ENCODE measurements at regions not wholly inside any gene's neighbourhood (a gene's known extent, or its start where the extent isn't known, plus 50 kb on each side); places are given as distances from the start of the nearest gene placed in this dataset.

DNA sequence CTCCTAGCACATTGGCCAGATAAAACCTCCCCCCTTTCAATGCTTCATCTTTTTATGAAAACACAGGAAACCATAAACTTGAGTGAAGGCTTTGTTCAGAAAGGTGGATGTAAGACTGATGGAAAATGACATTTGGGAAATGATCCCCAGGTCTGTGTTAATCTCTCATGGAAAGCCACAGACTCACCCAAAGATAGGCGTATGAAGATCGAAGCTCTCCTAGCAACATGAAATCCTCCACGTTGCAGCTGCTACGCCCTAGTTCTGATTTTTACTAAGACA is 63.4 kb upstream of the PTGR2 start:
- TF ChIP-seq, protein P1, sequence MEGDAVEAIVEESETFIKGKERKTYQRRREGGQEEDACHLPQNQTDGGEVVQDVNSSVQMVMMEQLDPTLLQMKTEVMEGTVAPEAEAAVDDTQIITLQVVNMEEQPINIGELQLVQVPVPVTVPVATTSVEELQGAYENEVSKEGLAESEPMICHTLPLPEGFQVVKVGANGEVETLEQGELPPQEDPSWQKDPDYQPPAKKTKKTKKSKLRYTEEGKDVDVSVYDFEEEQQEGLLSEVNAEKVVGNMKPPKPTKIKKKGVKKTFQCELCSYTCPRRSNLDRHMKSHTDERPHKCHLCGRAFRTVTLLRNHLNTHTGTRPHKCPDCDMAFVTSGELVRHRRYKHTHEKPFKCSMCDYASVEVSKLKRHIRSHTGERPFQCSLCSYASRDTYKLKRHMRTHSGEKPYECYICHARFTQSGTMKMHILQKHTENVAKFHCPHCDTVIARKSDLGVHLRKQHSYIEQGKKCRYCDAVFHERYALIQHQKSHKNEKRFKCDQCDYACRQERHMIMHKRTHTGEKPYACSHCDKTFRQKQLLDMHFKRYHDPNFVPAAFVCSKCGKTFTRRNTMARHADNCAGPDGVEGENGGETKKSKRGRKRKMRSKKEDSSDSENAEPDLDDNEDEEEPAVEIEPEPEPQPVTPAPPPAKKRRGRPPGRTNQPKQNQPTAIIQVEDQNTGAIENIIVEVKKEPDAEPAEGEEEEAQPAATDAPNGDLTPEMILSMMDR (IDR thresholded peaks at IDR 0.05), result no peak
- no peak for DNase-seq
- Mint-ChIP-seq H3K4me1 (ENCODE audit: low read depth) (peaks cover 67% of the 10 kb centered on the region), H3K9me3 (no peaks in the 10 kb centered on the region), H3K4me3 (peak overlapping the region; percentile 95), H3K27ac (peak overlapping the region; percentile 100), H3K27me3 (ENCODE audit: insufficient read depth) (peaks cover 7% of the 10 kb centered on the region), H3K36me3 (ENCODE audit: low read depth) (peaks cover under 1% of the 10 kb centered on the region)

DNA sequence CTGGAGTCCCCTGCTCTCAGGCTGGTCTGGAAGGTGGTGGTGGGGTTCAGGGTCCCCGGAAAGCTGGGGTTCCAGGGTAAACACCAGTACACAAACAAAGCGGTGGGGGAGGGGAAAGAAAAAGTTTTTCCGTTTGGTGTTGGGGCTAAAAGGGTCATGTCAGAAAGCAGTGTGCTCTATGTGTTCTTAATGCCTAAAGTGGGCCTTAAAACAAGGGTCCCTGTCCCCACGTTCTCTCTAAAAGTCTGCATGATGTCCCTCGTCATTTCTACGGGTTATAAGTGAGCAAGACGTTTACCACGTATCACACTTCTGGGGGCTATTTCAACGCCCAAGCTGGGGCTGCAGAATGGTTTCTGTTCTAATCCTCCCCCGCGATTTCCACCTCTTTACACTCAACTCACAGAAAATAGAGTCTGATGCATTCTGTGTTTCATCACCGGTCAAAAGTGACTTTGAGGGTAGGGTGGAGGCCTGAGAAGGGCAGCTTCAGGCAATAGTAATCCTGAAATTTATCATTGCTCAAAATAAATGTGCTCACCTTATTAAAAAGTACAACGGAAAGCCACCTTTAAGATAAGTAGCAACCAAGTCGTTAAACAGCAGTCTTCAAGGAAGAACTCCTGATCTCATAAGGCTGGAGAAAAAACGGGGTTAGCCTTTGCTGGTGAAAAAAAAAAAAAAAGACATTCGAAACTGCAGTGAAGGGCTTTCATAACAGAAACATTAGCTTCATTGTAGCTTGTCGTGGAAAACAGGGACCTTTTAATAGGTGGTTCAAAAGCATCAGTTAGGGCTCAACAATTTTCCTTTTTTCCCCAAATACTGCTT is 63.9 kb upstream of the PTGR2 start:
- TF ChIP-seq, protein P1 (IDR thresholded peaks at IDR 0.05), result no peak
- peak overlapping the region; percentile 100 for H3K27ac Mint-ChIP-seq
- peaks cover 7% of the 10 kb centered on the region for H3K27me3 Mint-ChIP-seq (ENCODE audit: insufficient read depth)
- DNase-seq, result no peak
- peaks cover 5% of the 10 kb centered on the region for H3K36me3 Mint-ChIP-seq (ENCODE audit: low read depth)
- peaks cover 73% of the 10 kb centered on the region for H3K4me1 Mint-ChIP-seq (ENCODE audit: low read depth)
- peak overlapping the region; percentile 95 for H3K4me3 Mint-ChIP-seq
- H3K9me3 Mint-ChIP-seq, result no peaks in the 10 kb centered on the region

DNA sequence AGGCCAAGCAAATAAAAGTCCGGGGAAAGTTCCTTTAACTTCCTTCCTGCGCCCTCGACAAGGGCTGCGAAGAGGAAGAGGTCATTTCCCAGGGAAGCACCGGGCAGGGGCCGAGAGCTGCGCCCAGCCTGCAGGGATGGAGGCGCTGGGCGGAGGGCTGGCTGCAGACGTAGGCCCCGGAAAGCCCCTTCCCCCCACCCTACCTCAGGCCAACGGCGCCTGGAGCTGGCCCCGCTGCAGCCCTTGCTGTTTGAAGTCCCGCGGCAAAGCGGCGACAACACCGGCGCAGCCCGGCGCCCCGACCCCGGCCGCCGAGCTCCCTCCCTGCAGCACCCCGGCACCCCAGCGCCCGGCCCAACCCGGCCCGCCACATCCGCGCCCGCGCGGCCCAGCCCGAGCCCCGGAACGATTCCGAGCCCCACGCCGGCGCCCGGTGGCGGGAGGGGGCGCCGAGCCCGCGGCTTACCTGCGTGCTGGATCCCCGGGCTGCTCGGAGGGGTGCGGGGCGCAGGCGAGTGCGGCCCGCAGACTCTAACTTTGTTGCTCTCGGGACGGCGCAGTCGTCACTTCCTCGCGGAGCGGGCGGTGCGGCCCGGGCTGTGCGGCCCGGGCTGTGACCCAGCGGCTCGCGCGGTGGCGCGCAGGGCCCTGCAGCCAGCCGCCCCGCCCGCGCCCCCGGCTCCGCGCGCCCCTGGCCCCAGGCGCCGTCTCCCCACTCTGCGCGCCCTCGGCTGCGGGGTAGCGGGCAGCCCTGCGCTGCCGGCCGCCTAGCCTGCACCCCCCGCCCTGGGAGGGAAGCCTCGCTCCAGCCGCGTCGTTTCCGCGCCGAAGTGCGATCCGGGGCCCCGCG is 64.8 kb upstream of the PTGR2 start:
- peak overlapping the region; percentile 95 for H3K4me3 Mint-ChIP-seq
- H3K27me3 Mint-ChIP-seq (ENCODE audit: insufficient read depth), result peaks cover 7% of the 10 kb centered on the region
- no peak for DNase-seq
- H3K9me3 Mint-ChIP-seq, result no peaks in the 10 kb centered on the region
- TF ChIP-seq, protein P1 (IDR thresholded peaks at IDR 0.05), result no peak
- H3K36me3 Mint-ChIP-seq (ENCODE audit: low read depth), result peaks cover 5% of the 10 kb centered on the region
- H3K4me1 Mint-ChIP-seq (ENCODE audit: low read depth), result peaks cover 76% of the 10 kb centered on the region
- H3K27ac Mint-ChIP-seq, result peak overlapping the region; percentile 100

DNA sequence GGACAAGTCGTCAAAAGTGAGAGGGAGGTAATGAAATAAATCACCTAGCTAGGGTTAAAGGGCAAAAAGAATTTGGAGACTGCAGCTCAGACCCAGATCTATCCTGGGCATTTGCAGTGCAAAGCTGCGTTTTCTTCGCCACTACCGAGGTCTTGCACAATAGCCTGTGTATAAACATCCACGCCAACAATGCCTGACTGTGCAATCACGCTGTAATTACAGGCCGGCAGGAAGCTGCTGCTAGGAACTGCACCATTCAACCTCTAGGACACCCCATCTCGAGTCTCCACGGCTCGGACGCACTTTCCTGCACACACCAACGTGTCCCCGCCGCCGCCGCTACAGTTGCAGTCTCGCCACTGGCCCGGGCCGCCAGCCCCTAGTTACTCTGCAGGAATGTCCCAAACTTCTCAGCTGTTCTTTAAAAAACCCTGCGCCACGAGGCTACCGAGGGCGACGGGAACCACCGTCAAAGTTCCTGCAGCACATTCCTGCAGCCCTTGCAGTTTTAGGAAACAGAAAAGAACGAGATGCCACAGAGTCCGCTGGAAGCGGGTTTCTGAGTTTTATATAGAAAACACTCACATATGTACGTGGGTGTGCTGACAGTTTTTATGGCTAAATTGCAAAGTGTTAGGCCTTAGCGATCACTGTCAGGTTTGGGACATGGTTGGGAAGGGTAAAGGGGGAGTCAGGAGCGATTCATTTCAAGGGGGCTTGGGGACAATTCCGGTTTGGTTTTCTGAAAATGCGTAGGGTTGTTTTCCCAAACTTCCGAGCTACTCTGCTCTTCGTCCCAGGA is 65.6 kb upstream of the PTGR2 start:
- peak overlapping the region; percentile 99 for H3K27ac Mint-ChIP-seq
- peaks cover 7% of the 10 kb centered on the region for H3K27me3 Mint-ChIP-seq (ENCODE audit: insufficient read depth)
- H3K4me1 Mint-ChIP-seq (ENCODE audit: low read depth), result peaks cover 76% of the 10 kb centered on the region
- peak overlapping the region; percentile 93 for H3K4me3 Mint-ChIP-seq
- DNase-seq, result peak; percentile 94
- H3K9me3 Mint-ChIP-seq, result no peaks in the 10 kb centered on the region
- H3K36me3 Mint-ChIP-seq (ENCODE audit: low read depth), result peaks cover 5% of the 10 kb centered on the region
- TF ChIP-seq, protein P1 (IDR thresholded peaks at IDR 0.05), result peak; percentile 55

DNA sequence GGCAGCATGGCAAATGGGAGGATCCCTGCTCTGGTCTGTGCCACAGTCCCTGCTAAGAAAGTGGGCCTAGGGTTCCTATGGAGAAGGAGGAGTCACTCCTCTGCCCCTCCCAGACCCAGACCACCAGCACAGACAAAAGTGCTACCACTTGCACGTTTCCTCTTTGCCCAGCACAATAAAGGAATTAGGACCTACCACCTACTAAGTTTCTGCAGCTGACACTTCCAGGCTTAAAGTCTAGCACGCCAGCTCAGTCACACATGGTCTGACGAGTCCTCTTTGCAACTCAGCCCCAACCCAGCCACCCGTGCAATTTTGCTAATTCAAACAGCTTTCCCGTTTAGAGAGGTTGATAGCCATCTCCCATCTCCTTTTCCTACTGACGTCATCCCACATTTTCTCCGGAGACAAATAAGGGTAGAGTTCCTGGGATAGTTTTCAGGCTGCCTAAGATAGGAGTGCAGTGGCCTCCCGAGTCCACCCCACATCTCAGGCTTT is 66.2 kb upstream of the PTGR2 start:
- H3K36me3 Mint-ChIP-seq (ENCODE audit: low read depth), result peaks cover 6% of the 10 kb centered on the region
- H3K9me3 Mint-ChIP-seq, result no peaks in the 10 kb centered on the region
- H3K4me1 Mint-ChIP-seq (ENCODE audit: low read depth), result peaks cover 70% of the 10 kb centered on the region
- TF ChIP-seq, protein P1 (IDR thresholded peaks at IDR 0.05), result no peak
- peak; percentile 88 for DNase-seq
- H3K4me3 Mint-ChIP-seq, result peak overlapping the region; percentile 93
- peak overlapping the region; percentile 99 for H3K27ac Mint-ChIP-seq
- H3K27me3 Mint-ChIP-seq (ENCODE audit: insufficient read depth), result peaks cover 7% of the 10 kb centered on the region
